KOPT-K1 (cell line): ENCODE measurements at regions not wholly inside any gene's neighbourhood (a gene's known extent, or its start where the extent isn't known, plus 50 kb on each side); places are given as distances from the start of the nearest gene placed in this dataset.
"Not testable (repeated sequence)": the region's sequence is repeated elsewhere in the genome, so short reads cannot be mapped to it uniquely, and the experiment has no call there.

Experiments
- H3K27ac ChIP-seq: fragments of 200-600 bp; sonication (generic); 2 replicates; pipeline ENCODE4 v1.5.1; 2016; ENCODE audit warnings: antibody characterized with exemption, mild to moderate bottlenecking, low read depth, low read length; ENCODE audit not compliant: poor library complexity, severe bottlenecking
- H3K36me3 ChIP-seq: fragments of 200-600 bp; sonication (generic); 2 replicates; pipeline ENCODE4 v1.5.1; 2017; ENCODE audit warnings: antibody characterized with exemption, mild to moderate bottlenecking, low read length, moderate library complexity; ENCODE audit not compliant: insufficient read depth
- H3K9me3 ChIP-seq: fragments of 200-600 bp; sonication (generic); 2 replicates; pipeline ENCODE4 v1.5.1; 2017; ENCODE audit warnings: antibody characterized with exemption, low read length, mild to moderate bottlenecking; ENCODE audit not compliant: insufficient read depth, poor library complexity, severe bottlenecking

- H3K9me3 ChIP-seq: no peaks in the 10 kb centered on the region
- H3K36me3 ChIP-seq: no peaks in the 10 kb centered on the region
- no peak overlapping the region for H3K27ac ChIP-seq
Measured at GRCh38 chr4:159594576-159594975, 491.7 kb downstream of the RAPGEF2 start.

GRCh38 chr4:159595101-159595500 is 492.2 kb downstream of the RAPGEF2 start:
- H3K36me3 ChIP-seq, H3K27ac ChIP-seq, H3K9me3 ChIP-seq: not testable (repeated sequence)

GRCh38 chr4:159598602-159599001 is 495.7 kb downstream of the RAPGEF2 start:
- no peak overlapping the region for H3K27ac ChIP-seq
- H3K36me3 ChIP-seq: no peaks in the 10 kb centered on the region
- H3K9me3 ChIP-seq: no peaks in the 10 kb centered on the region

GRCh38 chr4:159600061-159600460 is 497.2 kb downstream of the RAPGEF2 start:
- Histone ChIP-seq H3K9me3 (no peaks in the 10 kb centered on the region), H3K27ac (no peak overlapping the region), H3K36me3 (no peaks in the 10 kb centered on the region)

GRCh38 chr4:159604781-159605180 is 501.9 kb downstream of the RAPGEF2 start:
- no peaks in the 10 kb centered on the region for H3K36me3 ChIP-seq
- H3K27ac ChIP-seq: no peak overlapping the region
- H3K9me3 ChIP-seq: no peaks in the 10 kb centered on the region

- H3K27ac ChIP-seq: no peak overlapping the region
- H3K36me3 ChIP-seq: no peaks in the 10 kb centered on the region
- no peaks in the 10 kb centered on the region for H3K9me3 ChIP-seq
Measured at GRCh38 chr4:159606835-159607234, 504.0 kb downstream of the RAPGEF2 start.

- Histone ChIP-seq H3K9me3 (no peaks in the 10 kb centered on the region), H3K27ac (no peak overlapping the region), H3K36me3 (no peaks in the 10 kb centered on the region)
Measured at GRCh38 chr4:159607809-159608208, 504.9 kb downstream of the RAPGEF2 start.

- Histone ChIP-seq H3K27ac (no peak overlapping the region), H3K36me3 (no peaks in the 10 kb centered on the region), H3K9me3 (no peaks in the 10 kb centered on the region)
Measured at GRCh38 chr4:159608436-159608835, 505.6 kb downstream of the RAPGEF2 start.

- no peaks in the 10 kb centered on the region for H3K36me3 ChIP-seq
- no peak overlapping the region for H3K27ac ChIP-seq
- no peaks in the 10 kb centered on the region for H3K9me3 ChIP-seq
Measured at GRCh38 chr4:159632031-159632430, 529.2 kb downstream of the RAPGEF2 start.

- H3K27ac ChIP-seq: no peak overlapping the region
- H3K36me3 ChIP-seq: no peaks in the 10 kb centered on the region
- H3K9me3 ChIP-seq: no peaks in the 10 kb centered on the region
Measured at GRCh38 chr4:159639671-159640323, 536.9 kb downstream of the RAPGEF2 start.

- Histone ChIP-seq H3K9me3 (no peaks in the 10 kb centered on the region), H3K36me3 (no peaks in the 10 kb centered on the region), H3K27ac (no peak overlapping the region)
Measured at GRCh38 chr4:159649237-159649636, 546.4 kb downstream of the RAPGEF2 start.

GRCh38 chr4:159652871-159653270 is 550.0 kb downstream of the RAPGEF2 start:
- H3K9me3 ChIP-seq: no peaks in the 10 kb centered on the region
- no peaks in the 10 kb centered on the region for H3K36me3 ChIP-seq
- H3K27ac ChIP-seq: no peak overlapping the region

- H3K36me3 ChIP-seq: no peaks in the 10 kb centered on the region
- H3K9me3 ChIP-seq: no peaks in the 10 kb centered on the region
- no peak overlapping the region for H3K27ac ChIP-seq
Measured at GRCh38 chr4:159655547-159655946, 552.7 kb downstream of the RAPGEF2 start.

- Histone ChIP-seq H3K27ac (no peak overlapping the region), H3K9me3 (no peaks in the 10 kb centered on the region), H3K36me3 (no peaks in the 10 kb centered on the region)
Measured at GRCh38 chr4:159669094-159669493, 566.2 kb downstream of the RAPGEF2 start.

- Histone ChIP-seq H3K36me3 (no peaks in the 10 kb centered on the region), H3K27ac (no peak overlapping the region), H3K9me3 (no peaks in the 10 kb centered on the region)
Measured at GRCh38 chr4:159673221-159673620, 570.3 kb downstream of the RAPGEF2 start.

GRCh38 chr4:159674241-159674640 is 571.4 kb downstream of the RAPGEF2 start:
- no peak overlapping the region for H3K27ac ChIP-seq
- no peaks in the 10 kb centered on the region for H3K36me3 ChIP-seq
- no peaks in the 10 kb centered on the region for H3K9me3 ChIP-seq
